ENCODE measurements at regions not wholly inside any gene's neighbourhood (a gene's known extent, or its start where the extent isn't known, plus 50 kb on each side); places are given as distances from the start of the nearest gene placed in this dataset.

GRCh38 chr2:160976797-160977196 lies 183.4 kb upstream of the TANK start:
- no peak for DNase-seq (ENCODE audit: low read depth)
- TF ChIP-seq CTCF (conservative IDR thresholded peaks at IDR 0.05; ENCODE audit: low read length) = no peak

GRCh38 chr2:160977376-160977775 lies 182.9 kb upstream of the TANK start:
- TF ChIP-seq CTCF (conservative IDR thresholded peaks at IDR 0.05; ENCODE audit: low read length) = no peak
- DNase-seq (ENCODE audit: low read depth) = no peak
- no peak overlapping the region for H3K4me3 ChIP-seq (ENCODE audit: low read length)

More at GRCh38 chr2:160976797-160977196, 183.4 kb upstream of the TANK start:
- no peak overlapping the region for H3K4me3 ChIP-seq (ENCODE audit: low read length)

GRCh38 chr2:160977854-160978253 lies 182.4 kb upstream of the TANK start:
- no peak overlapping the region for H3K4me3 ChIP-seq (ENCODE audit: low read length)
- no peak for DNase-seq (ENCODE audit: low read depth)
- no peak for TF ChIP-seq CTCF (conservative IDR thresholded peaks at IDR 0.05; ENCODE audit: low read length)

- DNase-seq (ENCODE audit: low read depth) = peak; percentile 43
- no peak overlapping the region for H3K4me3 ChIP-seq (ENCODE audit: low read length)
- TF ChIP-seq CTCF (conservative IDR thresholded peaks at IDR 0.05; ENCODE audit: low read length) = no peak
Observed at GRCh38 chr2:160984426-160985077, 175.7 kb upstream of the TANK start.

GRCh38 chr2:160989778-160990177 lies 170.4 kb upstream of the TANK start:
- H3K4me3 ChIP-seq (ENCODE audit: low read length) = no peak overlapping the region
- TF ChIP-seq CTCF (conservative IDR thresholded peaks at IDR 0.05; ENCODE audit: low read length) = no peak
- DNase-seq (ENCODE audit: low read depth) = peak; percentile 48

- DNase-seq (ENCODE audit: low read depth) = no peak
- TF ChIP-seq CTCF (conservative IDR thresholded peaks at IDR 0.05; ENCODE audit: low read length) = no peak
- H3K4me3 ChIP-seq (ENCODE audit: low read length) = no peak overlapping the region
Observed at GRCh38 chr2:160993654-160994061, 166.6 kb upstream of the TANK start.

GRCh38 chr2:160994141-160995002 lies 165.9 kb upstream of the TANK start:
- DNase-seq (ENCODE audit: low read depth) = peak; percentile 95
- no peak overlapping the region for H3K4me3 ChIP-seq (ENCODE audit: low read length)
- peak; percentile 88 for TF ChIP-seq CTCF (conservative IDR thresholded peaks at IDR 0.05; ENCODE audit: low read length)
